ENCODE measurements at regions not wholly inside any gene's neighbourhood (a gene's known extent, or its start where the extent isn't known, plus 50 kb on each side); places are given as distances from the start of the nearest gene placed in this dataset.

GRCh38 chr15:88403351-88403791 lies 63.8 kb downstream of the MRPL46 start:
- no peak for DNase-seq

- DNase-seq = no peak
Measured at GRCh38 chr15:88401996-88402656, 65.1 kb downstream of the MRPL46 start.

GRCh38 chr15:88401251-88401995 lies 65.8 kb downstream of the MRPL46 start:
- DNase-seq = no peak

- no peak for DNase-seq
Measured at GRCh38 chr15:88400591-88401250, 66.5 kb downstream of the MRPL46 start.

GRCh38 chr15:88400084-88400483 lies 67.1 kb downstream of the MRPL46 start:
- DNase-seq = no peak

- no peak for DNase-seq
Measured at GRCh38 chr15:88399021-88399685, 68.0 kb downstream of the MRPL46 start.

GRCh38 chr15:88398011-88398410 lies 69.2 kb downstream of the MRPL46 start:
- no peak for DNase-seq

GRCh38 chr15:88397506-88397905 lies 69.7 kb downstream of the MRPL46 start:
- DNase-seq = no peak

GRCh38 chr15:88395872-88396781 lies 71.1 kb downstream of the MRPL46 start:
- DNase-seq = no peak

DNA sequence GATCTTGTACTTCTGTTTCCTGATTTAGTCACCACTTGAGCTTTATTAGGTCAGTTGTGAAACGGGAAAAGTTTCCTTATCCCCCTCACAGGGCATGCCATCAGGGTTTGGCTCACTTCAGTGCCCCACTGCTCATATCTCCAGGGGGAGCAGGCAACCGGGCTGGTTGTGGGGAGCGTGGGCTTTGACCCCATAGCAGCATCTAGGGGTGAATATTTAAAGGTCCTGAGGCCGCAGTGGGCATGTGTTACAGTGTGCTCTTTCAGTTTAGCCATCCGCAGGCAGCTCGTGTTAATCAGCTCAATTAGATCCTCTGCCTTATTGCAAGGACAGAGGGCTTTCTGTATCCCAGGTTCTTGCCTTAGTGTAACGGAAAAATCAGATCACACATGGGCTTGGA lies 71.9 kb downstream of the MRPL46 start:
- no peak for DNase-seq

- DNase-seq = no peak
Measured at GRCh38 chr15:88394553-88395145, 72.5 kb downstream of the MRPL46 start.

- DNase-seq = no peak
Measured at GRCh38 chr15:88393719-88394519, 73.3 kb downstream of the MRPL46 start.

GRCh38 chr15:88391700-88392099 lies 75.5 kb downstream of the MRPL46 start:
- DNase-seq = peak; percentile 8

- DNase-seq = no peak
Measured at GRCh38 chr15:88391006-88391405, 76.2 kb downstream of the MRPL46 start.

- DNase-seq = no peak
Measured at GRCh38 chr15:88390164-88390901, 76.9 kb downstream of the MRPL46 start.

DNA sequence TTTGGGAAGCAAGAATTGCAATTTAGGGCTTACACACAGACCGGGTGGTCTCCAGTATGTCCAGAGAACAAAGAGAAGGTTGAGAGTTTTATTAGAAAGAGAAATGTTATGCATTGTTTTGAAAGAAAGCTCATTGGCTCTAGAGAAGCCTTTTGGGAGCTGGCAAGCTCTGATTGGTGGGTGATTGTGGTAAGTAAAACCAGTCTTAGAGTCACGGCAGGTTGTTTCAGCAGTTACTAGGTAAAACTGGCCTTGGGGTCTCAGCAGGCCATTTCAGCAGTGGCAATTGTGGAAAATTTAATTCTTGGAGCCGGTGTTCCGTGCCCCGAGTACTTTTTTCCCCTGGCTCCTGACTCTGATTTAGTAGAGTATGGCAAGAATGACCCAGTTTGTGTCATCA lies 78.1 kb downstream of the MRPL46 start:
- DNase-seq = no peak

GRCh38 chr15:88388686-88389085 lies 78.5 kb downstream of the MRPL46 start:
- no peak for DNase-seq

GRCh38 chr15:88385078-88385700 lies 82.0 kb downstream of the MRPL46 start:
- DNase-seq = no peak

GRCh38 chr15:88383354-88383753 lies 83.8 kb downstream of the MRPL46 start:
- no peak for DNase-seq

GRCh38 chr15:88382482-88382983 lies 84.7 kb downstream of the MRPL46 start:
- DNase-seq = no peak

Data from inflammatory macrophage treated with lipopolysaccharide for 4 hours (primary cell).